ENCODE measurements at regions not wholly inside any gene's neighbourhood (a gene's known extent, or its start where the extent isn't known, plus 50 kb on each side); places are given as distances from the start of the nearest gene placed in this dataset.

DNA sequence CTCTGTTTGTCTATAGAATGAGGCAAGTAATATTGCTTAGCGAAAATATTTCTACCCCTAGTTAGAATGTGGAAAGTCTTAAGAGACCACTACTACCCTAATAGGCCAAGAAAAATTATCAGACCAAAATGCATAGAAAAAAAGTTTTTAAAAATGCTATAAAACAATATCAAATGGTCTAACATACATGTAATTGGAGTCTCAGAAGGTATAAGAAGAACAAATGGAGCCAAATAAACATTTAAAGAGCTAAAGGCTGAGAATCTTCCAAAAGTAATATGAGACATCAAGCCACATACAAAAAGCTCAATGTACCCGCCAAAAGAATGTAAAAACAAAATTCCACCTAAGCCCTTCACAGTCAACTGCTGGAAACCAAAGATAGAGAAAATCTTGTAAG lies 133.5 kb upstream of the GADL1 start:
- TF ChIP-seq POLR2A (IDR thresholded peaks at IDR 0.05) = no peak
- TF ChIP-seq, protein P1, sequence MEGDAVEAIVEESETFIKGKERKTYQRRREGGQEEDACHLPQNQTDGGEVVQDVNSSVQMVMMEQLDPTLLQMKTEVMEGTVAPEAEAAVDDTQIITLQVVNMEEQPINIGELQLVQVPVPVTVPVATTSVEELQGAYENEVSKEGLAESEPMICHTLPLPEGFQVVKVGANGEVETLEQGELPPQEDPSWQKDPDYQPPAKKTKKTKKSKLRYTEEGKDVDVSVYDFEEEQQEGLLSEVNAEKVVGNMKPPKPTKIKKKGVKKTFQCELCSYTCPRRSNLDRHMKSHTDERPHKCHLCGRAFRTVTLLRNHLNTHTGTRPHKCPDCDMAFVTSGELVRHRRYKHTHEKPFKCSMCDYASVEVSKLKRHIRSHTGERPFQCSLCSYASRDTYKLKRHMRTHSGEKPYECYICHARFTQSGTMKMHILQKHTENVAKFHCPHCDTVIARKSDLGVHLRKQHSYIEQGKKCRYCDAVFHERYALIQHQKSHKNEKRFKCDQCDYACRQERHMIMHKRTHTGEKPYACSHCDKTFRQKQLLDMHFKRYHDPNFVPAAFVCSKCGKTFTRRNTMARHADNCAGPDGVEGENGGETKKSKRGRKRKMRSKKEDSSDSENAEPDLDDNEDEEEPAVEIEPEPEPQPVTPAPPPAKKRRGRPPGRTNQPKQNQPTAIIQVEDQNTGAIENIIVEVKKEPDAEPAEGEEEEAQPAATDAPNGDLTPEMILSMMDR (IDR thresholded peaks at IDR 0.05) = no peak

Data from vagina (tissue), 2 donors.